GM12865 (cell line): ENCODE measurements at regions not wholly inside any gene's neighbourhood (a gene's known extent, or its start where the extent isn't known, plus 50 kb on each side); places are given as distances from the start of the nearest gene placed in this dataset.

Experiments
- DNase-seq: peaks from one replicate; pipeline ENCODE4 v3.0.0; 2010; ENCODE audit warnings: low read depth
- H3K4me3 ChIP-seq: 2 replicates; pipeline ENCODE4 v1.5.1; 2011; ENCODE audit warnings: mild to moderate bottlenecking, low read depth, low read length, control low read depth
- TF ChIP-seq, protein P1 (sequence below): IDR thresholded peaks from 2 replicates; pipeline ENCODE4 v1.5.1; 2011; ENCODE audit warnings: low read length, control low read depth, low read depth, inconsistent platforms; ENCODE audit not compliant: insufficient read depth; ENCODE audit errors: missing control alignments

DNA sequence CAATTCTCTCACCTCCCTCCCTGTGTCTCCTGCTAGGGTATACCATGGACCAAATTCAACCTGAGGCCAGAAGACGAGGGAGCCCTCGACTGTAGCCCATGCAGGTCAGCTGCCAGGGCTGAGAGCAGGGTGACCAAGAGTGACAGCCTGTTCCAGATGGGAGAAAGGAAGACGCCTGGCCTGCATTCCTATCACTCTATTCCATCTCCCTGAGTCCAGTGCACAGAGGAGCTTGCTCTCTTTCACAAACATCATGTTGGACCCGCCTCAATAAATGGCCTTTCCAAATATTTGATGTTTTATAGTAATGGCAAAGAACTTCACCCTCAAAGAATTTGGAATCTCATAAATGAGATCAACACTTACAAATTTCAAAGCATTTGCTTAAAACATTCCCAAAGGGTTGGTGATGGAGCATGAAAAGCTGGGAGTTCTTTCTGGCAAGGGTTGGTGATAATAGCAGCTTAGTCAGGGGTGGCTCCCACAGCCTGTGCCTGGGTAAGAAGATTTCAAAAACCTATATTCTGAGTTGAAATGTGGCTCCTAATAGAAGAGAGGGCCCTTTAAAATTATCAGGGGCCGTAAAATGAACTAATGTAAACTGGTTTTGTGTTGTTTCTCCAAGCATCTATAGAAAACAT, 393.1 kb downstream of the EFNA5 start:
- H3K4me3 ChIP-seq: no peak overlapping the region
- TF ChIP-seq, protein P1, sequence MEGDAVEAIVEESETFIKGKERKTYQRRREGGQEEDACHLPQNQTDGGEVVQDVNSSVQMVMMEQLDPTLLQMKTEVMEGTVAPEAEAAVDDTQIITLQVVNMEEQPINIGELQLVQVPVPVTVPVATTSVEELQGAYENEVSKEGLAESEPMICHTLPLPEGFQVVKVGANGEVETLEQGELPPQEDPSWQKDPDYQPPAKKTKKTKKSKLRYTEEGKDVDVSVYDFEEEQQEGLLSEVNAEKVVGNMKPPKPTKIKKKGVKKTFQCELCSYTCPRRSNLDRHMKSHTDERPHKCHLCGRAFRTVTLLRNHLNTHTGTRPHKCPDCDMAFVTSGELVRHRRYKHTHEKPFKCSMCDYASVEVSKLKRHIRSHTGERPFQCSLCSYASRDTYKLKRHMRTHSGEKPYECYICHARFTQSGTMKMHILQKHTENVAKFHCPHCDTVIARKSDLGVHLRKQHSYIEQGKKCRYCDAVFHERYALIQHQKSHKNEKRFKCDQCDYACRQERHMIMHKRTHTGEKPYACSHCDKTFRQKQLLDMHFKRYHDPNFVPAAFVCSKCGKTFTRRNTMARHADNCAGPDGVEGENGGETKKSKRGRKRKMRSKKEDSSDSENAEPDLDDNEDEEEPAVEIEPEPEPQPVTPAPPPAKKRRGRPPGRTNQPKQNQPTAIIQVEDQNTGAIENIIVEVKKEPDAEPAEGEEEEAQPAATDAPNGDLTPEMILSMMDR: no peak
- no peak for DNase-seq

DNA sequence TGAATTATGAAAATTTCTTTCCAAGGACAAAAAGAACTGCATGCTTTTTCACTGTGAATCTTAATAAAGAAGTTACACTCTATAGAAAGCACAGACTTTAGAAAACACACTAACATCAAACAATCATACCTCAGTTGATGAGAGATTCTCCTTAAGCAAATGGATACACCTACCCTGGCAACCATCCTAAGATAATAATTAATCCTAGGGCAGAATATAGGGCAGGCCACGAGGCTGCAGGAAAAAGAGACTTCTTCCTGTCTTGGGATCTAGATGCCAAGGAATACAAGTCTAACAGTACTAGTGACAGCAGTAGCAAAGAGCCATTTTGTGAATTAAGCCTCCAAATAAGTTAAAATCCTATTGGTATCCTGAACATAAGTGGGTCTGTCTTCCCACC, 395.4 kb downstream of the EFNA5 start:
- H3K4me3 ChIP-seq: no peak overlapping the region
- TF ChIP-seq, protein P1: no peak
- DNase-seq: no peak

DNA sequence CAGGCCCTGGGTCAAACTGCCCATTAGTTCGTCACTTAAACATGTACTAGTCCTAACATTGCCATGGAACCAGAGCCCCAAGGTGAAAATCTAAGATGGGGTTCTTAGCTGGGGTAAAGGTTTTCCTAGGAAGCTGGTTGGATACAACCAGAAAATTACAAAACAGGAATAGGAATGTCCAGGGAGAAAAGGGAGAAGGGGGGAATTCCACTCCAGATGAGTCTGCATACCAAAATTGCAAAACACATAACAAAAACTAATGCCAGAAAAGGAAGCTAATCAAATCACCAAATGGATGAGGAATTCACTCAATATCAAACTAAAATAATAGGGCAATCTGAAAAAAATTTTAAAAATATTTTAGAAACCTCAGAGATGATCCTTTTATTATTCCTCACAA, 396.2 kb downstream of the EFNA5 start:
- no peak overlapping the region for H3K4me3 ChIP-seq
- DNase-seq: no peak
- TF ChIP-seq, protein P1: no peak

DNA sequence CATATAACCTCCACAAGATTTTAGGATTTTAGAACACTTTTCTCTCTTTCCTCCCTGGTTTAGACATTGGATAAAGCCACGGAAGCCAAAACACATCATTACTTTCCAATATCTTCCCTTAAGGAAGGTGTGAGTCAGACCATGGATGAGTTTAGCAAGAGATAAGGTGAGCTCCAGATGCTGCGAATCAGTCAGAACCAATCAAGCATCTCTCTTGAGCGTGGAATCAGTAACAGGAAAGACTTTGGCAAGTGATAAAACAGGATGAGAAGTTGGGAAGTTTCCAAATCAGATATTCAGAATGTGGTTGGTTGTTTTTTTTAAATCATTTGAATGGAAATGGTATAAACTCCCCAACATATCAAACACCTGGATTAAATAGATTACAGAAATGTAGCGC, 397.8 kb downstream of the EFNA5 start:
- TF ChIP-seq, protein P1: no peak

DNA sequence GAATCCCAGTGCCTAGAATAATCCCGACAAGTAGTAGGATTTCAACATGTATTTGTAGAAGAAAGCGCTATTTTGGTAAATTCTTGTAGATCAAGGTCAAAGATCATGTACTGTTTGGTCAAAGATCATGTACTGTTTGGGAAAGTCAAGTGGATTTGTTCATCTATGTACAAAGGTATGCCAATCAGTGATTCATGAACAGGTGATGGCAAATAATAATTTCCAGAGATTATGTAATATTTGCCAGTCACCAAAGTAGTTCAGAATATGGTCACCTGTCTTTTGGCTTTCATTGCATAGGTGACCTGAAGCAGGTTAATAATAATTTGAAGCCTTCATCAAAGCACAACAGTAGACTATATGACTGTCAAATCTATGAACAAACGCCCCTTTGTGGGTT, 398.2 kb downstream of the EFNA5 start:
- TF ChIP-seq, protein P1: no peak
- no peak for DNase-seq
- no peak overlapping the region for H3K4me3 ChIP-seq

More for the DNA sequence above, 397.8 kb downstream of the EFNA5 start:
- no peak for DNase-seq
- H3K4me3 ChIP-seq: no peak overlapping the region

DNA sequence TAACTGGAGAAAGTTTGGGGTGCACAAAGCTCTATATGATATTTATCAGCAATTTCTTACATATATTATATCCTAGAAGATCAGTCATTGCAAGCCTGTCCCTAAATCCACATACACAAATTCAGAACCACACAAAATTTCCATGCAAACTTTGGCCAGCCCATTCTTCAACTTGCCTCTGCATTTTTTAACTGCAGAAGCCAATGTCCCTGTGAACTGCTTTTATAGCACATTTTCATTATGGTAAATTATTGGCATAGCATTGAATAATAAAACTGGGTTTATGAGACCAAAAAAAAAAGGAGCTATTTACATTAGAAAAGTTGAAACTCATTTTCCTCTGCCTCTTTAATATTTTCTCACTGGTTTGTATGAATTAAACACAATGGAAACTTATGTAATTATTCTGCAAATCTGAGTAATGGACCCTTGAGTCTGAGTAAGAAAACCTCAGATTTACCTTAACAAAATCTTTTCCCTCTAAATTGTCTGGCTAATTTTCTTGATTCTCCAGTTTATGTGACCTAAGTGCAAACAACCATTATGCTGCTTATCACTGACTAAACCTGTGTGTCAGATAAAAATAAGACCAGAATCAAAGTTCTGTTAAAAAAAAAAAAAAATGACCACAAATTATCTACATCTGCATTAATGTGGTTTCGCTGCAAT, 398.9 kb downstream of the EFNA5 start:
- no peak overlapping the region for H3K4me3 ChIP-seq
- TF ChIP-seq, protein P1: no peak
- DNase-seq: no peak

DNA sequence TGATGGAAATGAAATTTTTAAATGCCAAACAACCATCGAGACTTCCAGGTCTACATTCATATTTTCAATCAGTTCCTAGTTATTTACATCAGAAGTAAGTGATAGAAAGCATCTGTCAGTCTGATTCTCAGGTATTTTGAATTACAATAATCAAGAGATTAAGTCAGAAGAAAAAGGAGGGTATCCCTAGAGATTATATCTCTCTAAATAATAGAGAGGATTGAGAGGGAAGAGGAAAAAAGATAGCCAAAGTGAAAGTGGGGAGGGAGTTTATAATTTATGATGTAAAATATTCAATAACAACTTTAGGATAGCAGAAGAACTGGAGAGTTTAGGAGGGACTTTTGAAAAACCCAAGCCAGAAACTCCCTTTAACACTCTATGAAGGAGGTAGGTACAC, 400.2 kb downstream of the EFNA5 start:
- TF ChIP-seq, protein P1: no peak
- H3K4me3 ChIP-seq: no peak overlapping the region
- DNase-seq: no peak
